PC-9 (cell line): ENCODE measurements at regions not wholly inside any gene's neighbourhood (a gene's known extent, or its start where the extent isn't known, plus 50 kb on each side); places are given as distances from the start of the nearest gene placed in this dataset.

Experiments used
- BruUV-seq: library from RNA; stranded (reverse); fragments of 400-500 nt; replicated peaks from 2 replicates; lab custom pipeline; 2021; lab: Mats Ljungman, UMichigan
- CTCF ChIA-PET: fragments of 300-600 bp; sonication (Branson Sonifier 250); formaldehyde crosslinking; loops from one replicate; lab custom pipeline; 2022; ENCODE audit warnings: antibody characterized with exemption; lab: Charles Lee
- POLR2A ChIA-PET: fragments of 300-600 bp; sonication (Branson Sonifier 250); formaldehyde crosslinking; loops from one replicate; lab custom pipeline; 2022; ENCODE audit warnings: antibody characterized with exemption; ENCODE audit not compliant: unreplicated experiment; lab: Charles Lee
- DNase-seq, 2 experiments: peaks; one replicate each; pipeline versions ENCODE4 v3.0.0 to v3.0.0-alpha.2; 2015 to 2022; ENCODE audit warnings: mixed read lengths in 1 of 2
- H2AFZ ChIP-seq: fragments of 200-600 bp; sonication (generic); 2 replicates; pipeline ENCODE4 v1.8.1; 2017; ENCODE audit warnings: antibody characterized with exemption
- H3F3A ChIP-seq: fragments of 200-600 bp; sonication (generic); 2 replicates; pipeline ENCODE4 v1.8.1; 2017; ENCODE audit warnings: antibody characterized with exemption, mild to moderate bottlenecking, low read depth; ENCODE audit not compliant: insufficient read depth
- H3K27ac ChIP-seq: fragments of 200-600 bp; sonication (generic); 2 replicates; pipeline ENCODE4 v1.6.1; 2016; ENCODE audit warnings: mixed run types
- H3K27me3 ChIP-seq: fragments of 200-600 bp; sonication (generic); 2 replicates; pipeline ENCODE4 v1.6.1; 2016; ENCODE audit warnings: low read depth, mixed run types; ENCODE audit not compliant: insufficient read depth
- H3K36me3 ChIP-seq: fragments of 200-600 bp; sonication (generic); 2 replicates; pipeline ENCODE4 v1.6.1; 2016; ENCODE audit warnings: low read depth, mixed run types
- H3K4me1 ChIP-seq: fragments of 200-600 bp; sonication (generic); replicated peaks from 2 replicates; pipeline ENCODE4 v1.6.1; 2016; ENCODE audit warnings: mixed run types; ENCODE audit not compliant: insufficient read depth
- H3K4me2 ChIP-seq: fragments of 200-600 bp; sonication (generic); 2 replicates; pipeline ENCODE4 v1.6.1; 2017; ENCODE audit warnings: mixed run types
- H3K4me3 ChIP-seq: fragments of 200-600 bp; sonication (generic); 2 replicates; pipeline ENCODE4 v1.6.1; 2016; ENCODE audit warnings: mixed run types
- H3K79me2 ChIP-seq: fragments of 200-600 bp; sonication (generic); 2 replicates; pipeline ENCODE4 v1.6.1; 2017; ENCODE audit warnings: low read depth, mixed run types
- H3K9me2 ChIP-seq: fragments of 200-600 bp; sonication (generic); 2 replicates; pipeline ENCODE4 v1.8.1; 2017; ENCODE audit warnings: mild to moderate bottlenecking; ENCODE audit not compliant: insufficient read depth
- H3K9me3 ChIP-seq: fragments of 200-600 bp; sonication (generic); 2 replicates; pipeline ENCODE4 v1.8.1; 2016; ENCODE audit warnings: low read depth; ENCODE audit not compliant: insufficient read depth
- H4K20me1 ChIP-seq: fragments of 200-600 bp; sonication (generic); 2 replicates; pipeline ENCODE4 v1.8.1; 2017; ENCODE audit not compliant: insufficient read depth
- CTCF ChIP-seq: fragments of 200-600 bp; sonication (generic); conservative IDR thresholded peaks from 2 replicates; pipeline ENCODE4 v1.6.1; 2017; ENCODE audit warnings: mixed run types, antibody characterized with exemption, mild to moderate bottlenecking, moderate library complexity
- EZH2 ChIP-seq: fragments of 200-600 bp; sonication (generic); IDR thresholded peaks from 2 replicates; pipeline ENCODE4 v1.8.0; 2017; ENCODE audit warnings: antibody characterized with exemption, low read depth
- intact Hi-C: fragments of 100-400 bp; cut with micrococcal nuclease; formaldehyde crosslinking; loops from one replicate; pipeline ENCODE4 v1.10.0; 2022; ENCODE audit not compliant: unreplicated experiment

- Histone ChIP-seq H4K20me1 (no peaks in the 10 kb centered on the region), H3K9me3 (no peaks in the 10 kb centered on the region), H3K9me2 (no peaks in the 10 kb centered on the region), H3K79me2 (no peaks in the 10 kb centered on the region), H3K4me3 (no peak overlapping the region), H3K4me2 (no peak overlapping the region), H2AFZ (0 out of 2 replicates have a peak overlapping the region, but pooled peaks have one; percentile 7), H3K27ac (peak overlapping the region; percentile 86; the same call in 1 of the 2 replicates), H3F3A (peaks cover 35% of the 10 kb centered on the region), H3K27me3 (no peaks in the 10 kb centered on the region), H3K4me1 (peaks cover 61% of the 10 kb centered on the region), H3K36me3 (no peaks in the 10 kb centered on the region)
- CTCF ChIA-PET = no interaction called here
- intact Hi-C loops = no loop called here
- POLR2A ChIA-PET = no interaction called here
- peak in 1 of 2 experiments; percentile 43 for DNase-seq
- BruUV-seq = no TSS peak
- TF ChIP-seq EZH2 = no peak
- peak; percentile 51; the same call in 1 of the 2 replicates for TF ChIP-seq CTCF
These were observed 474.9 kb downstream of the ATP23 start for GRCh38 chr12:58416236-58416635.

- no peak for TF ChIP-seq CTCF
- no peak for TF ChIP-seq EZH2
- CTCF ChIA-PET = no interaction called here
These were observed 477.9 kb downstream of the ATP23 start for GRCh38 chr12:58419196-58419760.

GRCh38 chr12:58419905-58420304 is 478.5 kb downstream of the ATP23 start:
- H3K79me2 ChIP-seq = no peaks in the 10 kb centered on the region
- H3K4me3 ChIP-seq = peak overlapping the region; percentile 8; the same call in 1 of the 2 replicates
- no TSS peak for BruUV-seq
- no peaks in the 10 kb centered on the region for H3K36me3 ChIP-seq
- peak overlapping the region; percentile 56 for H3K27ac ChIP-seq
- no peak overlapping the region for H2AFZ ChIP-seq
- TF ChIP-seq CTCF (no peak), EZH2 (no peak)
- H3K9me3 ChIP-seq = peaks cover 17% of the 10 kb centered on the region; the same call in 1 of the 2 replicates
- no peaks in the 10 kb centered on the region for H3K27me3 ChIP-seq
- no peaks in the 10 kb centered on the region for H4K20me1 ChIP-seq
- peaks cover 27% of the 10 kb centered on the region for H3F3A ChIP-seq
- no peaks in the 10 kb centered on the region for H3K9me2 ChIP-seq
- no peak for DNase-seq
- peaks cover 40% of the 10 kb centered on the region for H3K4me1 ChIP-seq
- H3K4me2 ChIP-seq = peak overlapping the region; percentile 49
- CTCF ChIA-PET = no interaction called here
- intact Hi-C loops = loop anchor here (5.0 kb wide), 1 partner anchor 108 kb away; no protein-coding TSS in a partner anchor
- POLR2A ChIA-PET = no interaction called here

More at GRCh38 chr12:58419196-58419760, 477.9 kb downstream of the ATP23 start:
- POLR2A ChIA-PET = no interaction called here
- no TSS peak for BruUV-seq
- no peak overlapping the region for H3K4me2 ChIP-seq
- H3K36me3 ChIP-seq = no peaks in the 10 kb centered on the region
- H3K9me2 ChIP-seq = no peaks in the 10 kb centered on the region
- H3K9me3 ChIP-seq = peaks cover 12% of the 10 kb centered on the region; the same call in 1 of the 2 replicates
- no peak for DNase-seq
- no peaks in the 10 kb centered on the region for H4K20me1 ChIP-seq
- intact Hi-C loops = no loop called here
- H3K27me3 ChIP-seq = no peaks in the 10 kb centered on the region
- no peak overlapping the region for H2AFZ ChIP-seq
- H3K4me1 ChIP-seq = peaks cover 40% of the 10 kb centered on the region
- H3K27ac ChIP-seq = no peak overlapping the region
- H3K4me3 ChIP-seq = no peak overlapping the region
- H3K79me2 ChIP-seq = no peaks in the 10 kb centered on the region
- peaks cover 24% of the 10 kb centered on the region for H3F3A ChIP-seq
